AG09309 (cell line): ENCODE measurements at regions not wholly inside any gene's neighbourhood (a gene's known extent, or its start where the extent isn't known, plus 50 kb on each side); places are given as distances from the start of the nearest gene placed in this dataset.

Experiments
- DNase-seq: peaks from one replicate; pipeline ENCODE4 v3.0.0-alpha.2; 2010; ENCODE audit warnings: low read depth
- H3K4me3 ChIP-seq: 2 replicates; pipeline ENCODE4 v1.5.1; 2011; ENCODE audit warnings: mild to moderate bottlenecking, low read depth, low read length, moderate library complexity; ENCODE audit not compliant: control insufficient read depth
- CTCF ChIP-seq: IDR thresholded peaks from 2 replicates; pipeline ENCODE4 v1.5.1; 2011; ENCODE audit warnings: mild to moderate bottlenecking, low read depth, low read length, inconsistent platforms; ENCODE audit not compliant: insufficient read depth, control insufficient read depth; ENCODE audit errors: missing control alignments

DNA sequence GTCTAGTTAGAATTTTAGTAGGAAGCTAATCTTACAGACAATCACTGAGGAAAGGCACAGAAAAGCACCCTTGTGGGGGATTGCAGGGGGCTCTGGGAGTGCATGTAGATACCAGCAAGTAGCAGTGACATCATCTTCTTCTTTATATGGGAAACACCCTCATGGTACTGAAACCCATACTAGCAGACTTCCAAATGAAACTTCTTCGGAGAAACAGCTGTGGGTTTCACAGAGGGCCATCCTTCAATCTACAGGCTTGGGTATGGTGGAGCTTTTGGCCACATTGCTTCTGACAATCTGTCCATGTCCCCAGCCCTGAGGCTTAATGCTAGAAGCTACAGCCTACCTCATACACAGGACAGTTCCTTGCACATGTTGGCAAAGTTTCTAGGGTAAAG is 165.2 kb upstream of the NFIB start:
- TF ChIP-seq CTCF = no peak
- H3K4me3 ChIP-seq = no peak overlapping the region
- DNase-seq = no peak

- no peak for DNase-seq
- no peak overlapping the region for H3K4me3 ChIP-seq
- TF ChIP-seq CTCF = no peak
Observed at GRCh38 chr9:14478175-14479162, 164.5 kb upstream of the NFIB start.

DNA sequence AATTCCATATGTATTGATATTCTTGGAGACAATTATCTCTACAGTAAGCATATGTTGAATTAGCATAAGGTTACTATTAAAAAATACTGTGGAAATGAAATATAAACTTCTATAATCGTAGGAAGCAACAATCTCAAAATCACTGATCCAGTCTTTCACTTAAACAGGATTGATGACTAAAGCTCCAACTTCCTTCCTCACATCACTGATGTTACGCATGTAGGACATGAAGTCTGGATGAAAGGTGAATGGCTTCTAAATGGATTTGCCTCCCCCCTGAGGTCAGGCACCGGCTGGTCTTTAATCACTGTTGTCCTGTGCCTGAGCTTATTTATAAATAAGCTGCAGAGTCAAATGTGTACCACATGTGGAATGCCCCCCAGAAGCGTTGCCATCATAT is 157.1 kb upstream of the NFIB start:
- TF ChIP-seq CTCF = no peak
- no peak overlapping the region for H3K4me3 ChIP-seq
- no peak for DNase-seq

DNA sequence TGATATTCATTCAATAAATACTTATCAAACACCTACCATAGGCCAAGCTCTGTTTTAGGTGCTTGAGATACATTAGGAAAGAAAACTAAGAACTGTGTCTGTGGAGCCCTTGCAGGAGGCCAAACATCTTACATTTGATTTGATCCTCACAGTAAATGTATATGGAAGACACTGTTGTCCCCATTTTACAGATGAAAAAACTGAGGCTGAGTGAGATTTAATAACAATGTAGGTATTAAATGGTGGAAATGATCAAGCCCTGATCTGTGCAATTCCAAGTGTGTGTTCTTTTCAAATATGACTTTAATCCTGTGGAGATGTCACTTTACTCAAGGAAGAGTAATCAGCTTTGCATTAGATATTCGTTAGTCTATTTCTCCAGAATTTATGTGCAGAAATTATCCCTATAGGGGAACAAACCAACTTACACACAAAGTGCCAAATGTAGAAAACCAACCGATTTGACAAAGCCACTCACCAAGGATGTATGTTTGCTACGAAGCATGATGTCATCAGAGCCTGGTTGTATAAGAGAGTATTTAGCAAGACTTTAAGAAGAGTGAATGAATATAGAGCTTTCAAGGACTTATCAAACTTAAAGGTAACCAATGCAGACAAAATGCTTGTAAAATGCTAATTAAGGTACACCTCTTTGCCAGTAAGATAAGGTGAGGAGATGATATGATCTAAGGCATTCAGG is 153.9 kb upstream of the NFIB start:
- no peak for DNase-seq
- H3K4me3 ChIP-seq = no peak overlapping the region
- TF ChIP-seq CTCF = no peak

GRCh38 chr9:14466828-14467227 is 152.9 kb upstream of the NFIB start:
- H3K4me3 ChIP-seq = no peak overlapping the region
- no peak for DNase-seq
- TF ChIP-seq CTCF = no peak

- no peak for DNase-seq
- H3K4me3 ChIP-seq = no peak overlapping the region
- no peak for TF ChIP-seq CTCF
Observed at GRCh38 chr9:14466429-14466818, 152.5 kb upstream of the NFIB start.
